Liver (tissue), 3 donors: ENCODE measurements at regions not wholly inside any gene's neighbourhood (a gene's known extent, or its start where the extent isn't known, plus 50 kb on each side); places are given as distances from the start of the nearest gene placed in this dataset.

ENCODE experiments used
- RAD21 ChIP-seq, 2 donors: IDR thresholded peaks; 2 replicates each; pipeline ENCODE4 v1.6.1; 2016; ENCODE audit warnings: antibody characterized with exemption in 2 of 2, mild to moderate bottlenecking in 2 of 2
- RXRA ChIP-seq, 2 donors: IDR thresholded peaks; 2 replicates each; pipeline ENCODE4 v1.6.1; 2017 to 2018; ENCODE audit warnings: antibody characterized with exemption in 2 of 2, mild to moderate bottlenecking in 1 of 2
- TAF1 ChIP-seq: conservative IDR thresholded peaks from 2 replicates; pipeline ENCODE4 v1.6.1; 2016; ENCODE audit warnings: antibody characterized with exemption, mild to moderate bottlenecking
- TF ChIP-seq, protein P1 (sequence below): fragments of 150-350 bp; IDR thresholded peaks from 2 replicates; pipeline ENCODE4 v1.5.1; 2017; ENCODE audit warnings: improper control_type of control experiment, low read depth, low read length; ENCODE audit not compliant: missing input control
- TF ChIP-seq, protein P2 (sequence below): IDR thresholded peaks from 2 replicates; pipeline ENCODE4 v1.6.1; 2016; ENCODE audit warnings: antibody characterized with exemption
- donor health status: healthy.
- donor health status: healthy.

DNA sequence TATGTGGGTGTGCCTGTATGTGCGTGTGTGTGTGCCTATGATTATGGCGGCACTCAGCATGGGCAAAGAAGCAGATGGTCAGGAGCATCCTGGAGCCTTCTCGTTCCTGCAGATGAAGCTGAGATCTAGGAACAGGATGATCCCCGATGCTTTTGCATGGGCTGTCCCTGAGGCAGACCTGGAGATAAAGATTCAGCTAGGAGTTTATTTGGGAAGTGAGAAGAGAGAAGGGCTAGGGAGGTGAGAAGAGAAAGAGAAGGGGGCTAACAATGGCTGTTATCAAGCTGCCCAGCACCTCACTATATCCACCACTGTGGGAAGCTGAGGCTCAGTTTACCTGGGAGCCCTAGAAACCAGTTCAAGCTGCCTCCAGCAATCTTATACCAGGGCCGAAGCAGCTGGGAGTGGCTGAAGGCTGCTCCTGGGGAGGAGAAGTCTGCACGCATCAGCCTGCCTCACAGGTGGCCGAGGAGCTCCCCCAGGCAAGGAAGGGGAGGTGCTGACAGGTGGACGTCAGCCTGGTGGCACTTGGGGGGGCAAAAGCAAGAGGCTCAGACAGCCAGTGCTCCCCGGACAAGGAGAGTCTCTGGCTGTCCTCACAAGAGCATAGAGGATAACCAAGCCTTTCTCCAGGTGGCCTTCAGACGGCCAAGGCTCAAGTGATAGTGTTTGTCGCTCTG, 94.0 kb upstream of the IQSEC1 start:
- no peak for TF ChIP-seq RAD21 (IDR thresholded peaks at IDR 0.05)
- TF ChIP-seq, protein P1, sequence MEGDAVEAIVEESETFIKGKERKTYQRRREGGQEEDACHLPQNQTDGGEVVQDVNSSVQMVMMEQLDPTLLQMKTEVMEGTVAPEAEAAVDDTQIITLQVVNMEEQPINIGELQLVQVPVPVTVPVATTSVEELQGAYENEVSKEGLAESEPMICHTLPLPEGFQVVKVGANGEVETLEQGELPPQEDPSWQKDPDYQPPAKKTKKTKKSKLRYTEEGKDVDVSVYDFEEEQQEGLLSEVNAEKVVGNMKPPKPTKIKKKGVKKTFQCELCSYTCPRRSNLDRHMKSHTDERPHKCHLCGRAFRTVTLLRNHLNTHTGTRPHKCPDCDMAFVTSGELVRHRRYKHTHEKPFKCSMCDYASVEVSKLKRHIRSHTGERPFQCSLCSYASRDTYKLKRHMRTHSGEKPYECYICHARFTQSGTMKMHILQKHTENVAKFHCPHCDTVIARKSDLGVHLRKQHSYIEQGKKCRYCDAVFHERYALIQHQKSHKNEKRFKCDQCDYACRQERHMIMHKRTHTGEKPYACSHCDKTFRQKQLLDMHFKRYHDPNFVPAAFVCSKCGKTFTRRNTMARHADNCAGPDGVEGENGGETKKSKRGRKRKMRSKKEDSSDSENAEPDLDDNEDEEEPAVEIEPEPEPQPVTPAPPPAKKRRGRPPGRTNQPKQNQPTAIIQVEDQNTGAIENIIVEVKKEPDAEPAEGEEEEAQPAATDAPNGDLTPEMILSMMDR = no peak
- no peak for TF ChIP-seq RXRA (IDR thresholded peaks at IDR 0.05)
- TF ChIP-seq, protein P2, sequence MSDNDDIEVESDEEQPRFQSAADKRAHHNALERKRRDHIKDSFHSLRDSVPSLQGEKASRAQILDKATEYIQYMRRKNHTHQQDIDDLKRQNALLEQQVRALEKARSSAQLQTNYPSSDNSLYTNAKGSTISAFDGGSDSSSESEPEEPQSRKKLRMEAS = no peak
- no peak for TF ChIP-seq TAF1
